HCT116 (cell line): ENCODE measurements at regions not wholly inside any gene's neighbourhood (a gene's known extent, or its start where the extent isn't known, plus 50 kb on each side); places are given as distances from the start of the nearest gene placed in this dataset.

Experiments
- ATAC-seq: fragments of 200-7000 bp; cut with Tn5 transposase; 2 replicates; pipeline ENCODE4 v1.9.1; 2020; ENCODE audit warnings: mild to moderate bottlenecking, moderate library complexity
- BruUV-seq: library from RNA; stranded (reverse); fragments of 400-500 nt; replicated peaks from 2 replicates; lab custom pipeline; 2021; lab: Mats Ljungman, UMichigan
- CTCF ChIA-PET: fragments of 300-600 bp; sonication (Branson Sonifier 250); formaldehyde crosslinking; loops from one replicate; lab custom pipeline; 2021; ENCODE audit warnings: antibody characterized with exemption; lab: Charles Lee
- POLR2A ChIA-PET: fragments of 300-600, 350-600 bp; sonication (Branson Sonifier 250); formaldehyde crosslinking; loops from one replicate; lab custom pipeline; 2021; ENCODE audit warnings: antibody characterized with exemption; lab: Charles Lee
- RAD21 ChIA-PET, 2 experiments: fragments of 300-600 bp; sonication (Branson Sonifier 250); formaldehyde crosslinking; loops; one replicate each; lab custom pipeline; 2023; ENCODE audit warnings: low total read pairs in 2 of 2; ENCODE audit not compliant: uncharacterized antibody in 2 of 2, unreplicated experiment in 2 of 2, low non-redundant PET in 1 of 2; lab: Charles Lee
- DNase-seq: peaks from one replicate; pipeline ENCODE4 v3.0.0-alpha.2; 2010; ENCODE audit warnings: low read depth, low spot score
- H2AFZ ChIP-seq: fragments of 200-600 bp; shearing (Covaris generic), sonication (generic); 2 replicates; pipeline ENCODE4 v1.6.1; 2017; ENCODE audit warnings: low read depth, mixed run types, mixed read lengths, antibody characterized with exemption, low read length; ENCODE audit not compliant: poor library complexity, severe bottlenecking
- H3K27ac ChIP-seq: 2 replicates; pipeline ENCODE4 v1.5.1; 2012; ENCODE audit warnings: low read depth, low read length
- H3K27me3 ChIP-seq: fragments of 200-600 bp; sonication (generic); 2 replicates; pipeline ENCODE4 v1.6.1; 2016; ENCODE audit warnings: mixed run types, low read length, mixed read lengths; ENCODE audit not compliant: insufficient read depth
- H3K36me3 ChIP-seq, 2 experiments: fragments of 200-500 bp in 1 of 2; fragments of 200-600 bp in 1 of 2; sonication (Bioruptor generic) in 1 of 2; sonication (generic) in 1 of 2; 2 replicates each; pipeline versions ENCODE4 v1.5.1 to v1.6.1; 2014 to 2016; ENCODE audit warnings: low read length in 2 of 2, inconsistent platforms in 1 of 2, mixed read lengths in 1 of 2, mixed run types in 1 of 2; ENCODE audit not compliant: insufficient read depth in 2 of 2, control insufficient read depth in 1 of 2
- H3K4me1 ChIP-seq, 2 experiments: fragments of 200-600 bp in 1 of 2; sonication (generic) in 1 of 2; 2 replicates each; pipeline versions ENCODE4 v1.5.1 to v1.6.1; 2012 to 2017; ENCODE audit warnings: low read length in 2 of 2, inconsistent platforms in 1 of 2, mild to moderate bottlenecking in 1 of 2, mixed read lengths in 1 of 2, mixed run types in 1 of 2, moderate library complexity in 1 of 2; ENCODE audit not compliant: insufficient read depth in 2 of 2, control insufficient read depth in 1 of 2
- H3K4me2 ChIP-seq: fragments of 200-600 bp; sonication (generic); 2 replicates; pipeline ENCODE4 v1.6.1; 2017; ENCODE audit warnings: mixed run types, low read length, mixed read lengths
- H3K4me3 ChIP-seq, 2 experiments: fragments of 200-600 bp in 1 of 2; sonication (generic) in 1 of 2; replicated peaks in 1 of 2; 2 replicates each; pipeline ENCODE4 v1.5.1; 2011 to 2016; ENCODE audit warnings: low read length in 2 of 2, control low read depth in 1 of 2, low read depth in 1 of 2, mild to moderate bottlenecking in 1 of 2, mixed read lengths in 1 of 2, mixed run types in 1 of 2
- H3K79me2 ChIP-seq: fragments of 200-600 bp; sonication (generic); 2 replicates; pipeline ENCODE4 v1.6.1; 2017; ENCODE audit warnings: mild to moderate bottlenecking, mixed run types, low read length, moderate library complexity, mixed read lengths; ENCODE audit not compliant: insufficient read depth
- H3K9ac ChIP-seq: fragments of 200-600 bp; sonication (generic); 2 replicates; pipeline ENCODE4 v1.6.1; 2016; ENCODE audit warnings: low read length, mixed read lengths
- H3K9me2 ChIP-seq: fragments of 200-600 bp; sonication (generic), shearing (Covaris generic); 2 replicates; pipeline ENCODE4 v1.6.1; 2017; ENCODE audit warnings: mixed run types, mild to moderate bottlenecking, moderate library complexity; ENCODE audit not compliant: insufficient read depth
- H3K9me3 ChIP-seq, 2 experiments: fragments of 200-500 bp in 1 of 2; fragments of 200-600 bp in 1 of 2; sonication (Bioruptor generic) in 1 of 2; sonication (generic) in 1 of 2; 2 replicates each; pipeline ENCODE4 v1.6.1; 2014 to 2017; ENCODE audit warnings: low read length in 2 of 2, mixed read lengths in 2 of 2, inconsistent platforms in 1 of 2, low read depth in 1 of 2, mild to moderate bottlenecking in 1 of 2, mixed run types in 1 of 2, moderate library complexity in 1 of 2; ENCODE audit not compliant: control insufficient read depth in 1 of 2, insufficient read depth in 1 of 2
- H4K20me1 ChIP-seq: fragments of 200-600 bp; sonication (generic), shearing (Covaris generic); 2 replicates; pipeline ENCODE4 v1.6.1; 2017; ENCODE audit warnings: mixed run types, mild to moderate bottlenecking, moderate library complexity; ENCODE audit not compliant: insufficient read depth
- CBX3 ChIP-seq: IDR thresholded peaks from 2 replicates; pipeline ENCODE4 v1.6.1; 2012; ENCODE audit warnings: low read depth
- CEBPB ChIP-seq: IDR thresholded peaks from 2 replicates; pipeline ENCODE4 v1.6.1; 2012; ENCODE audit warnings: low read depth
- ELF1 ChIP-seq: IDR thresholded peaks from 2 replicates; pipeline ENCODE4 v1.6.1; 2012; ENCODE audit warnings: low read depth, borderline replicate concordance
- EZH2 ChIP-seq: fragments of 200-600 bp; sonication (generic); IDR thresholded peaks from 2 replicates; pipeline ENCODE4 v1.6.1; 2017; ENCODE audit warnings: antibody characterized with exemption, mixed run types
- EZH2phosphoT487 ChIP-seq: fragments of 200-600 bp; IDR thresholded peaks from 2 replicates; pipeline ENCODE4 v1.6.1; 2018; ENCODE audit warnings: antibody characterized with exemption, borderline replicate concordance
- JUND ChIP-seq: IDR thresholded peaks from 2 replicates; pipeline ENCODE4 v1.6.1; 2012
- POLR2A ChIP-seq: IDR thresholded peaks from 2 replicates; pipeline ENCODE4 v1.7.0; 2011; ENCODE audit warnings: borderline replicate concordance; ENCODE audit not compliant: insufficient read depth, insufficient read length; ENCODE audit errors: extremely low read depth
- RAD21 ChIP-seq: IDR thresholded peaks from 2 replicates; pipeline ENCODE4 v1.6.1; 2012; ENCODE audit warnings: low read depth, mild to moderate bottlenecking
- SP1 ChIP-seq: IDR thresholded peaks from 2 replicates; pipeline ENCODE4 v1.6.1; 2012; ENCODE audit warnings: low read depth
- ZFX ChIP-seq: fragments of 450-650 bp; IDR thresholded peaks from 2 replicates; pipeline ENCODE4 v1.6.1; 2017
- ZNF274 ChIP-seq: fragments of 200-500 bp; sonication (Bioruptor generic); IDR thresholded peaks from 2 replicates; pipeline ENCODE4 v1.6.1; 2014; ENCODE audit warnings: mild to moderate bottlenecking, low read depth, low read length, inconsistent platforms
- intact Hi-C: fragments of 100-400 bp; cut with micrococcal nuclease; formaldehyde crosslinking; loops from 2 replicates; pipeline ENCODE4 v1.10.0; 2022
- TF ChIP-seq, protein P1 (sequence below): IDR thresholded peaks from 2 replicates; pipeline ENCODE4 v1.6.1; 2012

- no peak overlapping the region for H3K9ac ChIP-seq
- intact Hi-C loops = no loop called here
- no peak overlapping the region for H3K27ac ChIP-seq
- ATAC-seq (no peak), DNase-seq (no peak)
- no TSS peak for BruUV-seq
- ChIA-PET CTCF (no interaction called here), POLR2A (no interaction called here), RAD21 (no interaction called here)
- TF ChIP-seq EZH2 (no peak), SP1 (no peak), ZFX (no peak), CEBPB (no peak), POLR2A (no peak), CBX3 (no peak), ELF1 (no peak), ZNF274 (no peak), JUND (no peak), EZH2phosphoT487 (no peak)
- TF ChIP-seq, protein P1, sequence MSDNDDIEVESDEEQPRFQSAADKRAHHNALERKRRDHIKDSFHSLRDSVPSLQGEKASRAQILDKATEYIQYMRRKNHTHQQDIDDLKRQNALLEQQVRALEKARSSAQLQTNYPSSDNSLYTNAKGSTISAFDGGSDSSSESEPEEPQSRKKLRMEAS = no peak
- H3K9me3 ChIP-seq = no peaks in the 10 kb centered on the region; a peak in 2 of 4 replicates
- no peaks in the 10 kb centered on the region for H3K4me1 ChIP-seq
- no peak overlapping the region for H2AFZ ChIP-seq
- no peaks in the 10 kb centered on the region for H4K20me1 ChIP-seq
- no peaks in the 10 kb centered on the region for H3K36me3 ChIP-seq
- H3K4me3 ChIP-seq = no peak overlapping the region
- no peaks in the 10 kb centered on the region for H3K79me2 ChIP-seq
- no peak overlapping the region for H3K4me2 ChIP-seq
- no peaks in the 10 kb centered on the region for H3K9me2 ChIP-seq
- H3K27me3 ChIP-seq = no peaks in the 10 kb centered on the region
Measured at GRCh38 chr7:136514776-136515175, 353.7 kb upstream of the CHRM2 start.

DNA sequence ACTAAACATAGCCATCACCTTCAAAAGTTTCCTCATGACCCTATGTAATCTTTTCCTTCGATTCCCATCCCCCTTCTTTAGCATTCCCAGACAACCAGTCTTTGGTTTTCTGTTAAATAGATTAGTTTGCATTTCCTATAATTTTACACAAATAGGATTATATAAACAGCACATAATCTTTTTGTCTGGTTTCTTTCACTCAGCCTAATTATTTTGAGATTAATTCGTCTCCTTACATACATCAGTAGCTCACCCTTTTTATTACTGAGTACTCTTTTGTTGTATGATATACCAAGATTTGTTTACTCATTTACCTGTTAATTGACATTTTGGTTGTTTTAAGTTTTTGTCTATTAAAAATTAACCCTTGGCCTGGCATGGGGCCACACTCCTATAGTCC lies 354.7 kb upstream of the CHRM2 start:
- ATAC-seq = no peak
- no peak for DNase-seq
- Histone ChIP-seq H3K4me3 (no peak overlapping the region), H3K27me3 (no peaks in the 10 kb centered on the region), H3K79me2 (no peaks in the 10 kb centered on the region), H3K4me2 (no peak overlapping the region), H3K9ac (no peak overlapping the region), H3K9me3 (no peaks in the 10 kb centered on the region; a peak in 2 of 4 replicates), H2AFZ (no peak overlapping the region), H4K20me1 (no peaks in the 10 kb centered on the region), H3K27ac (no peak overlapping the region), H3K9me2 (no peaks in the 10 kb centered on the region), H3K4me1 (no peaks in the 10 kb centered on the region), H3K36me3 (no peaks in the 10 kb centered on the region)
- intact Hi-C loops = no loop called here
- POLR2A ChIA-PET = no interaction called here
- RAD21 ChIA-PET = no interaction called here
- no TSS peak for BruUV-seq
- TF ChIP-seq ZNF274 (no peak), RAD21 (no peak)
- CTCF ChIA-PET = no interaction called here
